ENCODE measurements at regions not wholly inside any gene's neighbourhood (a gene's known extent, or its start where the extent isn't known, plus 50 kb on each side); places are given as distances from the start of the nearest gene placed in this dataset.

GRCh38 chr4:162457071-162457865 lies 293.5 kb upstream of the FSTL5 start:
- DNase-seq = no peak

DNA sequence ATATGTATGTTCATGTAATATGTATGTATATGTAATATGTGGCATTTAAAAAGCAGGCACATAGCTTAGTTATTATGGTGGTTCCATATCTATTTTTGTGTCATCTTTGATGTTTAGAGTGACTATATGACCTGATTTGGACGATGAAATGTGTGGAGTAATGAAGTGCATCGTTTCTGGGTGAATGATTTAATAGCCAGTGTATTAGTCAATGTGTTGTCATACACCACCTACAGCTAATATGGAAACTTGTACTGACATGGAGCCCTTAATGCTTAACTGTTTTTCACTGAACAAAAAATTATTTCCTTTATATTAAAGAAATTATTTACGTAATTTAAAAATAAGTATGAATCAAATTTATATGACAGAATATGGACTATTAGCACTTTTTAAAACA lies 292.3 kb upstream of the FSTL5 start:
- DNase-seq = no peak

- DNase-seq = no peak
These were observed 286.8 kb upstream of the FSTL5 start for GRCh38 chr4:162450531-162451035.

- no peak for DNase-seq
These were observed 279.7 kb upstream of the FSTL5 start for GRCh38 chr4:162443510-162443909.

GRCh38 chr4:162442128-162442527 lies 278.3 kb upstream of the FSTL5 start:
- no peak for DNase-seq

- DNase-seq = no peak
These were observed 258.5 kb upstream of the FSTL5 start for GRCh38 chr4:162422312-162422711.

- DNase-seq = no peak
These were observed 247.1 kb upstream of the FSTL5 start for GRCh38 chr4:162410854-162411253.

DNA sequence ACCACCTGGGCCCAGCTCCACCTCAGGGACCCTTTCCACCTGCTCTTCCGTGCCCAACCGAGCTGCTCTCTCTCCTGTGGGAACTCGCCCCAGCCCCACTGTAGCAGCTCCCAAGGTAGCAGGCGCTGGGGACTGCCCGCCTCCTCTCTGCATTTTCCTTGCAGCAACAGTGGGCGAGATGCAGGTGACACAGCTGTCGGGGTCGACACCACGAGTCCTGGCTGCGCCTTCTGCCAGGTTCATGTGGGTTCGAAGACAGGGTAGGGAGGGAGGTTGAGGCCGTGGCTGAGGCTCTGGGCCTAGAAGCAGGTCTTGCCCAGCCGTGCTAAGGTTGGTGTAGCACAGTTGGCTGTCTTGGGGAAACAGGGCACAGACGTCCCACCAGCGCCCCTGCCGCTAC lies 245.2 kb upstream of the FSTL5 start:
- DNase-seq = no peak

DNA sequence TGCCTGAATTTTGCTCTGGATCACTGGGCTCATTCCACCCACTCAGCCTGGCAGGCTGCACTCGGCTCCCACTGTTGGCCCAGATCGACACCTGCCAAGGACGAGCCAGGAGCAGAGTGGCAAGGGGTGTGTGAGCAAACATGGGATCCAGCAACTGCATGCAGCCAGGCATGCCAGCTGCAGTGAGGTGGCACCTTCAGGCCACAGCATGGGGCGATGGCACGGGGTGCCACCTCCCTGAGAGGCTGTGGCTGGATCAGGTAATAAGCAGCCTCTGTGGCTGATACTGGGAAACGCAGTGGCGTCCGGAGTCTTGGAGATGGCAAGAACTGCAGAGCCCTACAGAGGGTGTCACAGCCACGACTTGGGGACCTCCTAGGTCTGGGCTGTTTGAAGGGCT lies 244.5 kb upstream of the FSTL5 start:
- no peak for DNase-seq

GRCh38 chr4:162406637-162407365 lies 243.0 kb upstream of the FSTL5 start:
- DNase-seq = no peak

DNA sequence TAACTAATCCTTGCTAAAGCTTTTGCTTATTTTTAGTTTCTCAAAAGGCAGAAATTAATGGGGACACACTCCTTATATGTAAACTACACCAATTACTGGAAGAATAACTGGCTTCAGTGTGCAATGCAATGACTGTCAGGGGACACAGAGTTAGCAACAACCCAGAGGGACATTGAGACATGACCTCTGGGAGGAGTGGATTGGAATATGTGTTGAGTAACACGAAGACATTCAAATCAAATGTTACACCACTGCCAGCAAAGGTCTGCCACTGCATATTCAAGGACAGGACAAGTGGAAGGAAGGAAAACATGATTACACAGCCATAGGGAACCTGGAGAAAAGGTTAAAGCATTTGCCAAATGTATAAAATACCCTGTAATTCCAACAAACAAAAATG lies 240.1 kb upstream of the FSTL5 start:
- no peak for DNase-seq

GRCh38 chr4:162403419-162403818 lies 239.6 kb upstream of the FSTL5 start:
- DNase-seq = no peak

GRCh38 chr4:162401021-162401420 lies 237.2 kb upstream of the FSTL5 start:
- DNase-seq = no peak

DNA sequence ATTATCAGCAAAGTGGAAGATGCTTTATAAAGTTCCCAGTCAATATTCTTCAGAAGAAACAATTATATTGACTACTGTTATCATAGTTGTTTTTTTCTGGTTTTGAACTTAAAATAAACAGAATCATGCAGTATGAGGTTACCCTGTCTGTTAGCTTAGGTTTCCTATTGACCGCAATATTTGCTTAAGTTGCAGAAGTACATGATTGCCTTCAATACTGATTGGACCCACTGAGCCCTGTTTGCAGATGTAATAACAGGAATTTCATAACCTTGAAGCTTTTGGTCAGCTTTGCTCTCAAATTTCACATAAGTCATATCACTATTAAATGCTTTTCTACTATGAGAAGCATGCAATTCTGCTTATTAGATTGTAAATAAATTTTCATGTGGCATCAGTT lies 229.1 kb upstream of the FSTL5 start:
- no peak for DNase-seq

DNA sequence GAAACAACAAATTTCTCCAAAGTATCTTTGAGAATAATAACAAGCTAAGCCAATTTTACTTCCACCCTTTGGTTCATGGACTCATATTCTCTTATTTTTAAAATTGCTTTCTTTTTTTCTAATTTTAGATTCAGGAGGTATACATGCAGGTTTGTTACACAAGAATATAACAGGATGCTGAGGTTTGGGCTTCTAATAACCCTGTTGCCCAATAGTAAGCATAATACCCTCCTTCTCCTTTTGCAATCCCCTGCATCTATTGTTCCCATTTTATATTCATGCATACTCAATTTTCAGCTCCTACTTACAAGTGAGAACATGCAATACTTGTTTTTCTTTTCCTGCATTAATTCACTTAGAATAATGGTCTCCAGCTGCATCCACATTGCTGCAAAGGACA lies 202.3 kb upstream of the FSTL5 start:
- no peak for DNase-seq

- no peak for DNase-seq
These were observed 200.9 kb upstream of the FSTL5 start for GRCh38 chr4:162364651-162365050.

- no peak for DNase-seq
These were observed 196.8 kb upstream of the FSTL5 start for GRCh38 chr4:162360369-162361149.

DNA sequence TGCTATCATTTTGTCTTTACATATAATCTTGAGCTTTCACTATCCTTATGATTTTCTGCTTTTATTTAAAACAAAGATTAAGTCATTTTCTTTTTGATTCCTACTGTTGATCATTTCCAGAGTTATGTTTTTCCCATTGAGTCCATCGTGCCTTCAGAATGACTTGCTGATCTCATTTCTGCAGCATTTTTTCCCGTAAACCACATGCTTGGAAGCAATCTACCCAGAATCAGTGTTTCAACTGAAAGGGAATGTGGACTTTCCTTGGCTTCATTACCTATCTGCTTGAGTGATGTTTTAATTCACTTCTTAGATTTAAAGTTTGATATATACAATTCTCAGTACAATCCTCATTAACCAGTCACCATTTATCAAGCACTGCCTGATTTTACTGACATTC lies 192.4 kb upstream of the FSTL5 start:
- no peak for DNase-seq

DNA sequence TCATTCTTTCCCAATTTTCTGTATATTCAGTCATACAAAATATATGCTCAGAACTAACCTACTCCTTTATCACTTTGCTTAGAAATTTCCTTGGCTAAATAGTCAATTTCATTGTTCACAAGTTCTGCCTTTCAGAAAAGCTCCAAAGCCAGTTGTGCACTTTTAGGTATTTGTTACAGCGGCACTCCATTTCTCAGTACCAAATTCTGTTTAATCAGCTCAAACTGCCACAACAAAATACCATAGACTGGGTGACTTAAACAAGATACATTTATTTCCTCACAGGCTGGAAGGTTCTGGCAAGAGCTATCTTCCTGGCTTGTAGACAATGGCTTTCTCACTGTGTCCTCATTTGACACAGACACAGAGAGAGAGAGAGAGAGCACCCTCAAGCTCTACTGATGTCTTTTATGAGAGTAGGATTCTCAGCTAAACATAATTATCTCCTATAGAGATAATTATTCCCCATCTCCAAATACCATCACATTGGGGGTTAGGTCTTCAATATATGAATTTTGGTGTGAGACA lies 188.8 kb upstream of the FSTL5 start:
- DNase-seq = no peak

DNA sequence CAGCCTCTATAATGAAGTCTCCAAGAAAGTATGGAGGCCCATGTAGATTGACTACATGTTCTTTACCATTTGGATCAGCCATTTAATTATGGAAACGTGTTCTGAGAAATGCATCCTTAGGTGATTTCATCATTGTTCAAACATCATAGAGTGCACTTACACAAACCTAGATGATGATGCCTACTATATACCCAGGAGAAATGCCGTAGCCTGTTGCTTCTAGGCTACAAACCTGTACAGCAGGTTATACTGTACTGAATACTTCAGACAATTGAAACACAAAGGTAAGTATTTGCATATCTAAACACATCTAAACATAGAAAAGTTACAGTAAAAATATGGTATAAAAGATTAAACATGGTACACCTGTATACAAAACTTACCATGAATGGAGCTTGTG lies 186.5 kb upstream of the FSTL5 start:
- no peak for DNase-seq

GRCh38 chr4:162349395-162349794 lies 185.6 kb upstream of the FSTL5 start:
- DNase-seq = no peak

DNA sequence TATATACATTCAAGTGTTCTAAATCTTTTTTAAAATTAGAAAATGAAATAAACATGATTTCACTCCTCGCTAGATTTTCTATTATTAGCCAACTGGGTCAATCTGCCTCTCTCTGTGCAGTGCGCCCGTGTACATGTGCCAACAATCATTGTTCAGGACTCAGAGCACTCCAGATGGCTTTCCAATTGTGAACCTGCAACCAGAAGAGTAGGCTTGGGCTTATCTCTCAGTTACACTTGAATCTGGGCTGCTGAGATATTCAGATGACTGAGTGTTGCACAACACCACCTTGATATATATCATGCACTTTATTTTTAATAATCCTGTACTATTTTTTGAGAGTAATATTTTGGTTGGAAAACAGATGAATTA lies 184.0 kb upstream of the FSTL5 start:
- no peak for DNase-seq

DNA sequence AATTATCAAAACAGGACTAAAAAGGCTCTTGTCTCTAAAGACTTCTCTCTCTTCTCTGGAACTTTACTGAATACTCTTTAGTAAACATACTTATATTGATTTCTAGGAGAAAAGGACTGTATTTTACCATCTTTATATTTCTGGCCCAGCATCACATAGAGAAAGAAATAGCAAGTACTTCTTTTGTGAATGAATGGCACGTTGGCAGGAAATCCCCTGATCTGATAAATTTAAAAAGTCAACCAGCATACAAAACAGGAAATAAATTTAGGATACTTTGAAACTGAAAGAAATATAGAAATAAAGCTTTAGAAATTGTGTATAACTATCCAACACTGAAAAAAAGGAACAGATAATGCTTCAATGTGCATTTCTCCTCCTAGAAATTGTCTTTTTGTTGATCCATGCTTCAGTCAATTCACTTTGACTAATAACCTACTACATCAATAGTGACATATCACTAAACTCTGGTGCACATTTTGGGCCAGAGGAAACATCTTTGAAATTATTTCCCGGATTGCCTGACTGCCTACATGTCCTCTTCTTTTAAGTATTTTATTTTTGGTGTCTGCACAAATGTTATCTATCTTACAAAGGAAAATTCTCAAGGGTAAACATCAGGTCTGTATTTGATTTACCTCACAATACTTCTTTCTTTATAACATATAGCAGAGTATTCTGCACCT lies 183.5 kb upstream of the FSTL5 start:
- no peak for DNase-seq
